Brain microvascular endothelial cell (primary cell): ENCODE measurements at regions not wholly inside any gene's neighbourhood (a gene's known extent, or its start where the extent isn't known, plus 50 kb on each side); places are given as distances from the start of the nearest gene placed in this dataset.

Experiments used
- DNase-seq: peaks from one replicate; pipeline ENCODE4 v3.0.0-alpha.2; 2020
- H3K27ac ChIP-seq: fragments of 250-450 bp; sonication (Bioruptor Pico); 2 replicates; pipeline ENCODE4 v1.5.1; 2020; ENCODE audit warnings: mild to moderate bottlenecking, moderate library complexity
- H3K27me3 ChIP-seq: fragments of 250-450 bp; sonication (Bioruptor Pico); replicated peaks from 2 replicates; pipeline ENCODE4 v1.5.1; 2020; ENCODE audit warnings: mild to moderate bottlenecking
- H3K36me3 ChIP-seq: fragments of 250-450 bp; sonication (Bioruptor Pico); replicated peaks from 2 replicates; pipeline ENCODE4 v1.5.1; 2020; ENCODE audit warnings: mild to moderate bottlenecking
- H3K4me3 ChIP-seq: 2 replicates; pipeline ENCODE4 v1.5.1; 2011; ENCODE audit warnings: low read depth, mild to moderate bottlenecking, control low read depth, low read length, moderate library complexity
- in situ Hi-C: cut with HindIII; loops from 2 replicates; pipeline ENCODE4 v1.10.0; 2017; ENCODE audit warnings: low sequenced_read_pairs, low pct_ligation_motif_present
- TF ChIP-seq, protein P1 (sequence below): IDR thresholded peaks from 2 replicates; pipeline ENCODE4 v1.5.1; 2011; ENCODE audit warnings: low read depth, mild to moderate bottlenecking, moderate library complexity, low read length, control low read depth, inconsistent platforms; ENCODE audit errors: missing control alignments

GRCh38 chr12:41778934-41779333 lies 365.7 kb downstream of the GXYLT1 start:
- TF ChIP-seq, protein P1, sequence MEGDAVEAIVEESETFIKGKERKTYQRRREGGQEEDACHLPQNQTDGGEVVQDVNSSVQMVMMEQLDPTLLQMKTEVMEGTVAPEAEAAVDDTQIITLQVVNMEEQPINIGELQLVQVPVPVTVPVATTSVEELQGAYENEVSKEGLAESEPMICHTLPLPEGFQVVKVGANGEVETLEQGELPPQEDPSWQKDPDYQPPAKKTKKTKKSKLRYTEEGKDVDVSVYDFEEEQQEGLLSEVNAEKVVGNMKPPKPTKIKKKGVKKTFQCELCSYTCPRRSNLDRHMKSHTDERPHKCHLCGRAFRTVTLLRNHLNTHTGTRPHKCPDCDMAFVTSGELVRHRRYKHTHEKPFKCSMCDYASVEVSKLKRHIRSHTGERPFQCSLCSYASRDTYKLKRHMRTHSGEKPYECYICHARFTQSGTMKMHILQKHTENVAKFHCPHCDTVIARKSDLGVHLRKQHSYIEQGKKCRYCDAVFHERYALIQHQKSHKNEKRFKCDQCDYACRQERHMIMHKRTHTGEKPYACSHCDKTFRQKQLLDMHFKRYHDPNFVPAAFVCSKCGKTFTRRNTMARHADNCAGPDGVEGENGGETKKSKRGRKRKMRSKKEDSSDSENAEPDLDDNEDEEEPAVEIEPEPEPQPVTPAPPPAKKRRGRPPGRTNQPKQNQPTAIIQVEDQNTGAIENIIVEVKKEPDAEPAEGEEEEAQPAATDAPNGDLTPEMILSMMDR: no peak
- Histone ChIP-seq H3K27me3 (no peaks in the 10 kb centered on the region), H3K36me3 (no peaks in the 10 kb centered on the region), H3K4me3 (no peak overlapping the region), H3K27ac (no peak overlapping the region)
- in situ Hi-C loops: no loop called here
- no peak for DNase-seq

GRCh38 chr12:41777064-41777790 lies 367.4 kb downstream of the GXYLT1 start:
- TF ChIP-seq, protein P1: no peak
- no peak for DNase-seq
- H3K36me3 ChIP-seq: no peaks in the 10 kb centered on the region
- H3K4me3 ChIP-seq: no peak overlapping the region
- no peaks in the 10 kb centered on the region for H3K27me3 ChIP-seq
- no peak overlapping the region for H3K27ac ChIP-seq
- in situ Hi-C loops: no loop called here

DNA sequence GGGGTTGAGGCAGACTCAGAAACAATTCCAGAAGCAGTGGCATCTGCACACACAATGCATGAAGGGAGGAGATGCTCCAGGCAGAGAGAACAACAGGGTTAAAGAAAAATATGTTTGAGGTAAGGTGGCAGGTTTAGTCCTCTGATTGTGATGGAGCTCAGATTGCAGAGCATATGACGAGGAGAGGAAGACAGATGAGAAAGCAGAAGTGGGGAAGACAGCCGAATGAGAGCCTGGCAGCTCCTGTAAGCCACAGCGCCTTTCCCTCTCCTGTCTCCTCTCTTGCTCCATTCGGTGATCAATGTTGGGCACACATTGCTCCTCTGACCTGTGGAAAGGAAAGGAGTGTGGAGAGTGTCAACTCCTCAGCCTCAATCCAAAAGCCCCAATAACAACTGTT lies 372.2 kb downstream of the GXYLT1 start:
- DNase-seq: no peak
- Histone ChIP-seq H3K36me3 (no peaks in the 10 kb centered on the region), H3K27ac (no peak overlapping the region), H3K27me3 (no peaks in the 10 kb centered on the region), H3K4me3 (no peak overlapping the region)
- TF ChIP-seq, protein P1: no peak
- in situ Hi-C loops: no loop called here

GRCh38 chr12:41769810-41770209 lies 374.9 kb downstream of the GXYLT1 start:
- in situ Hi-C loops: no loop called here
- Histone ChIP-seq H3K27ac (no peak overlapping the region), H3K36me3 (no peaks in the 10 kb centered on the region), H3K27me3 (no peaks in the 10 kb centered on the region), H3K4me3 (no peak overlapping the region)
- TF ChIP-seq, protein P1: no peak
- no peak for DNase-seq

DNA sequence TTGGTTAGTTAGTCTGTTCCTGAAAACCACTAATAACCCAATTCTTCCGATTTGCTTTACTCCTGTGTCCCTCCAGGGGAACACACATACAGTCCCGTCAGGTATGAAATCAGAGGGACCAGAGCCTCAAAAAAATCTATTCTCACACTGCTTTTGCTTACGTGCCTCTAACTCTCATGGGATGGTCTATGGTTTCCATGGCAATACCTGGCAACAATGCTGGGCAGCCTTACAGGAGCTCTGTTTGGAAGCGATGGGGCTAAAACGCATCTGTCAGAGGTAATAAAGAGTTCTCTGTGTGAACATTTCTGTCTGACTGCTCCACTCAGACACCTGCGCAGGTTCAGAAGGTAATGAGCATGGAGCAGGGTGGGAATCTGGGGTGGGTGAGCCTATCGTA lies 376.2 kb downstream of the GXYLT1 start:
- H3K27me3 ChIP-seq: no peaks in the 10 kb centered on the region

DNA sequence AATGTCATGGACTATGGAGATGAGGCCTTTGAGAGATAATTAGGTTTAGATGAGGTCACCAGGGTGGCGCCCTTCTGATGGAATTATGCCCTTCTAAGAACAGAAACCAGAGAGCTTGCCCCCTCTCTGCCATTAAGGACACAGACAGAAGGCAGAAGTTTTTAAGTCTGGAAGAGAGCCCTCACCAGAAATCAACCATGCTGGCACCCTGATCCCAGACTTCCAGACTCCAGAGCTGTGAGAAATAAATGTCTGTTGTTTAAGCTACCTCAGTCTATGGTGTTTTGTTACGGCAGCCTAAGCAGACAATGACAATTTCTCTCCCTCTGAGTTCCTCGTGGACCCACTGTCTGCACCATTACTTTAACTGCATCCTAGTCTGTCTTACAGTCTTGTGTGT lies 382.0 kb downstream of the GXYLT1 start:
- Histone ChIP-seq H3K36me3 (no peaks in the 10 kb centered on the region), H3K27ac (no peak overlapping the region), H3K27me3 (no peaks in the 10 kb centered on the region), H3K4me3 (no peak overlapping the region)
- no peak for DNase-seq
- TF ChIP-seq, protein P1: no peak
- in situ Hi-C loops: no loop called here

More for the DNA sequence above, 376.2 kb downstream of the GXYLT1 start:
- TF ChIP-seq, protein P1: no peak
- in situ Hi-C loops: no loop called here
- no peak overlapping the region for H3K27ac ChIP-seq
- no peak overlapping the region for H3K4me3 ChIP-seq
- no peaks in the 10 kb centered on the region for H3K36me3 ChIP-seq
- DNase-seq: no peak
